GM12878 (cell line): ENCODE measurements at regions not wholly inside any gene's neighbourhood (a gene's known extent, or its start where the extent isn't known, plus 50 kb on each side); places are given as distances from the start of the nearest gene placed in this dataset.

Experiments used
- ATAC-seq: fragments of 200-7000 bp; cut with Tn5 transposase; 3 replicates; pipeline ENCODE4 v1.9.1; 2020; ENCODE audit warnings: mild to moderate bottlenecking, moderate library complexity
- BruUV-seq: library from RNA; stranded (reverse); fragments of 400-500 nt; replicated peaks from 2 replicates; lab custom pipeline; 2021; lab: Mats Ljungman, UMichigan
- CTCF ChIA-PET: fragments of 300-600 bp; sonication (Branson Sonifier 250); formaldehyde crosslinking; extraction: SDS; loops from one replicate; lab custom pipeline; 2021; ENCODE audit warnings: inconsistent platforms; lab: Yijun Ruan, JAX
- POLR2A ChIA-PET: fragments of 350-600 bp; formaldehyde crosslinking; extraction: SDS; loops from one replicate; lab custom pipeline; 2021; ENCODE audit warnings: inconsistent platforms; lab: Charles Lee
- RAD21 ChIA-PET: fragments of 300-600 bp; sonication (Branson Sonifier 250); formaldehyde crosslinking; loops from one replicate; lab custom pipeline; 2023; ENCODE audit warnings: antibody characterized with exemption; ENCODE audit not compliant: unreplicated experiment; lab: Charles Lee
- SMC1A ChIA-PET: fragments of 300-600 bp; sonication (Branson Sonifier 250); formaldehyde crosslinking; loops from one replicate; lab custom pipeline; 2023; ENCODE audit not compliant: unreplicated experiment, uncharacterized antibody; lab: Charles Lee
- DNase-seq: peaks from one replicate; pipeline ENCODE4 v3.0.0-alpha.2; 2011; ENCODE audit warnings: low read depth, low spot score
- FAIRE-seq: peaks from 3 replicates; lab custom pipeline; 2011; peaks lifted over from hg19 to GRCh38; lab: Jason Lieb, UNC
- H2AFZ ChIP-seq: 2 replicates; pipeline ENCODE4 v1.6.0; 2011; ENCODE audit warnings: low read depth, low read length, control low read depth; ENCODE audit not compliant: control insufficient read depth
- H3K27ac ChIP-seq: 2 replicates; pipeline ENCODE4 v1.5.1; 2011; ENCODE audit warnings: control low read depth; ENCODE audit not compliant: control insufficient read depth, insufficient read depth
- H3K27me3 ChIP-seq, 2 experiments: replicated peaks in 1 of 2; 2 replicates each; pipeline versions ENCODE4 v1.6.0 to v1.6.1; 2011; ENCODE audit warnings: low read length in 1 of 2; ENCODE audit not compliant: control insufficient read depth in 2 of 2, insufficient read depth in 2 of 2
- H3K36me3 ChIP-seq, 2 experiments: 2 replicates each; pipeline ENCODE4 v1.5.1; 2011; ENCODE audit warnings: low read length in 1 of 2; ENCODE audit not compliant: control insufficient read depth in 2 of 2, insufficient read depth in 2 of 2
- H3K4me1 ChIP-seq: 2 replicates; pipeline ENCODE4 v1.6.1; 2011; ENCODE audit warnings: mild to moderate bottlenecking, low read length, moderate library complexity, mixed read lengths; ENCODE audit not compliant: control insufficient read depth, insufficient read depth
- H3K4me2 ChIP-seq: 2 replicates; pipeline ENCODE4 v1.6.0; 2011; ENCODE audit warnings: control low read depth; ENCODE audit not compliant: control insufficient read depth, insufficient read depth
- H3K4me3 ChIP-seq: fragments of 200-600 bp; sonication (generic); 2 replicates; pipeline ENCODE4 v1.5.1; 2016
- H3K79me2 ChIP-seq: 2 replicates; pipeline ENCODE4 v1.6.0; 2011; ENCODE audit warnings: low read length; ENCODE audit not compliant: control insufficient read depth, insufficient read depth
- H3K9ac ChIP-seq: 2 replicates; pipeline ENCODE4 v1.8.0; 2011; ENCODE audit warnings: low read length, control low read depth, mixed read lengths; ENCODE audit not compliant: control insufficient read depth, insufficient read depth
- H3K9me3 ChIP-seq: replicated peaks from 3 replicates; pipeline ENCODE4 v1.5.1; 2011; ENCODE audit warnings: mild to moderate bottlenecking, low read length; ENCODE audit not compliant: control insufficient read depth, insufficient read depth
- H4K20me1 ChIP-seq: 2 replicates; pipeline ENCODE4 v1.6.0; 2011; ENCODE audit not compliant: control insufficient read depth, insufficient read depth
- ATF3 ChIP-seq: IDR thresholded peaks from 2 replicates; pipeline ENCODE4 v1.6.1; 2011; ENCODE audit warnings: low read depth, mild to moderate bottlenecking, low read length, moderate library complexity, borderline replicate concordance; ENCODE audit errors: extremely low read depth
- CBFB ChIP-seq: IDR thresholded peaks from 2 replicates; pipeline ENCODE4 v1.6.1; 2016; ENCODE audit warnings: antibody characterized with exemption, low read depth
- CTCF ChIP-seq, 3 experiments: IDR thresholded peaks in 2 of 3; conservative IDR thresholded peaks in 1 of 3; 2 replicates each; pipeline ENCODE4 v1.5.1; 2011; ENCODE audit warnings: low read depth in 3 of 3, low read length in 3 of 3, mild to moderate bottlenecking in 3 of 3, control low read depth in 2 of 3, moderate library complexity in 2 of 3, inconsistent platforms in 1 of 3, mixed read lengths in 1 of 3; ENCODE audit not compliant: control insufficient read depth in 2 of 3, insufficient read depth in 1 of 3; ENCODE audit errors: extremely low read depth in 1 of 3
- FOXK2 ChIP-seq: fragments of 450-650 bp; IDR thresholded peaks from 2 replicates; pipeline ENCODE4 v1.6.1; 2017; ENCODE audit warnings: mild to moderate bottlenecking, moderate library complexity
- HCFC1 ChIP-seq: fragments of 150-350 bp; IDR thresholded peaks from 2 replicates; pipeline ENCODE4 v1.6.1; 2014; ENCODE audit warnings: low read length
- NFYA ChIP-seq: IDR thresholded peaks from 2 replicates; pipeline ENCODE4 v1.6.1; 2011; ENCODE audit warnings: low read depth, mild to moderate bottlenecking, low read length, improper control_type of control experiment, borderline replicate concordance
- NR2C1 ChIP-seq: fragments of 450-650 bp; IDR thresholded peaks from 2 replicates; pipeline ENCODE4 v1.6.1; 2017; ENCODE audit warnings: antibody characterized with exemption, mild to moderate bottlenecking, moderate library complexity
- SKIL ChIP-seq: fragments of 450-650 bp; IDR thresholded peaks from 2 replicates; pipeline ENCODE4 v1.6.1; 2017; ENCODE audit warnings: mild to moderate bottlenecking, low read depth, inconsistent platforms; ENCODE audit not compliant: poor library complexity, severe bottlenecking
- WGBS: methylation state at CpG from one replicate; pipeline ENCODE4 v1.1.6; 2016; ENCODE audit warnings: low lambda C conversion rate; ENCODE audit not compliant: insufficient replicate concordance, insufficient coverage; ENCODE audit errors: missing lambda C conversion rate; 5-methylcytosine and 5-hydroxymethylcytosine counted together
- in situ Hi-C: fragments of 300-500 bp; cut with MboI; formaldehyde crosslinking; loops from 9 replicates; pipeline ENCODE4 v1.14.3; 2018; ENCODE audit warnings: mixed read lengths
- intact Hi-C: fragments of 100-400 bp; cut with micrococcal nuclease; formaldehyde crosslinking; loops from one replicate; pipeline ENCODE4 v1.14.2; 2022; ENCODE audit not compliant: unreplicated experiment

- H3K79me2 ChIP-seq, result no peaks in the 10 kb centered on the region
- in situ Hi-C loops, result no loop called here
- no peak for TF ChIP-seq NR2C1
- TF ChIP-seq CTCF (IDR thresholded peaks at IDR 0.05 in 2 of 3, conservative IDR thresholded peaks at IDR 0.05 in 1 of 3; ENCODE audit: control insufficient read depth in 2 of 3, extremely low read depth in 1 of 3, insufficient read depth in 1 of 3, low read depth in 3 of 3, low read length in 3 of 3), result no peak
- no peak for TF ChIP-seq NFYA
- TF ChIP-seq CBFB, result no peak
- no peak for TF ChIP-seq FOXK2
- no peak for TF ChIP-seq HCFC1
- H3K9me3 ChIP-seq, result no peaks in the 10 kb centered on the region
- H3K4me3 ChIP-seq, result no peak overlapping the region
- SMC1A ChIA-PET, result interaction anchor here (0.6 to 1.1 kb wide), 2 partner anchors 12 to 849 kb away, joined by 3 read pairs; no protein-coding TSS in a partner anchor
- POLR2A ChIA-PET, result no interaction called here
- H3K36me3 ChIP-seq, result no peaks in the 10 kb centered on the region
- no peaks in the 10 kb centered on the region; a peak in 1 of 4 replicates for H3K27me3 ChIP-seq
- no peak for ATAC-seq
- no peak overlapping the region for H3K4me2 ChIP-seq
- no TSS peak for BruUV-seq
- CTCF ChIA-PET, result interaction anchor here (0.6 kb wide), 1 partner anchor 979 kb away, joined by 3 read pairs; no protein-coding TSS in a partner anchor
- intact Hi-C loops, result no loop called here
- H3K9ac ChIP-seq, result no peak overlapping the region
- FAIRE-seq, result no peak
- no peaks in the 10 kb centered on the region for H3K4me1 ChIP-seq
- no peak overlapping the region for H2AFZ ChIP-seq
- no peak overlapping the region for H3K27ac ChIP-seq
- RAD21 ChIA-PET, result no interaction called here
- no peak for DNase-seq
- no peaks in the 10 kb centered on the region for H4K20me1 ChIP-seq
These were observed 263.2 kb downstream of the IL15 start for GRCh38 chr4:141899541-141899940.

GRCh38 chr4:141900856-141901255, 264.5 kb downstream of the IL15 start:
- no peak overlapping the region for H3K27ac ChIP-seq
- intact Hi-C loops, result no loop called here
- no peak overlapping the region for H3K9ac ChIP-seq
- H3K79me2 ChIP-seq, result no peaks in the 10 kb centered on the region
- no peak overlapping the region for H3K4me2 ChIP-seq
- BruUV-seq, result no TSS peak
- ChIA-PET RAD21 (no interaction called here), SMC1A (no interaction called here), POLR2A (no interaction called here), CTCF (no interaction called here)
- H3K27me3 ChIP-seq, result no peaks in the 10 kb centered on the region; a peak in 1 of 4 replicates
- no peaks in the 10 kb centered on the region for H3K9me3 ChIP-seq
- no peak overlapping the region for H3K4me3 ChIP-seq
- in situ Hi-C loops, result no loop called here
- DNase-seq (no peak), FAIRE-seq (no peak), ATAC-seq (no peak)
- no peaks in the 10 kb centered on the region for H3K36me3 ChIP-seq
- H3K4me1 ChIP-seq, result no peaks in the 10 kb centered on the region
- no peak overlapping the region for H2AFZ ChIP-seq
- no peaks in the 10 kb centered on the region for H4K20me1 ChIP-seq
- WGBS, result 57% methylated on average over 4 of the region's 4 CpGs
- TF ChIP-seq SKIL (no peak), CTCF (IDR thresholded peaks at IDR 0.05 in 2 of 3, conservative IDR thresholded peaks at IDR 0.05 in 1 of 3; ENCODE audit: control insufficient read depth in 2 of 3, extremely low read depth in 1 of 3, insufficient read depth in 1 of 3, low read depth in 3 of 3, low read length in 3 of 3) (no peak), ATF3 (no peak)
